ENCODE measurements at regions not wholly inside any gene's neighbourhood (a gene's known extent, or its start where the extent isn't known, plus 50 kb on each side); places are given as distances from the start of the nearest gene placed in this dataset.

DNA sequence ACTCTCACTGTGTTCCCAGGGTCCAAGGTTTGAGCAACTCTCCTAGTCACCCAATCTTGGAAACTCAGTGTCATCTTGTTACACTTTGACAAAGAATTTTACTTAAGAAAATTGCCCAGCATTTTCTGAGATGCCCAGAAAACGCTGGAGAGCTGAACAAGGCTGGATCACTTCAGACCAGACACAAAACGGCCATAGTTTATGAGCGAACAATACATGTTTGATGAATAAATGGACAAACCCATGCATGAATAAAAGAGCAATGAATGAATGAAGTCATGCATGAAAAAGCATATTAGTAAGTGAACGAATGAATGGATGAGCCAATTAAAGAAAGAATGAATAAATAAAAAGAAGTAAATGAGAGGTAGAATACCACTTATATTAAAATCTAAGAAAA is 103.8 kb downstream of the MATN1 start:
- H3K4me3 ChIP-seq (replicated peaks in 1 of 2; ENCODE audit: low read depth in 1 of 2, low read length in 2 of 2) = no peak overlapping the region
- ATAC-seq (no peak), DNase-seq (ENCODE audit: low read depth, low spot score) (no peak)
- RAD21 ChIA-PET (ENCODE audit: low non-redundant PET in 1 of 2, low total read pairs in 2 of 2, uncharacterized antibody in 2 of 2, unreplicated experiment in 2 of 2) = no interaction called here
- no TSS peak for BruUV-seq (replicated peaks)
- no peaks in the 10 kb centered on the region for H3K36me3 ChIP-seq (ENCODE audit: control insufficient read depth in 1 of 2, insufficient read depth in 2 of 2, low read length in 2 of 2)
- H3K9ac ChIP-seq (ENCODE audit: low read length) = no peak overlapping the region
- peaks cover 3 to 4% of the 10 kb centered on the region in 2 experiments; a peak in 1 of 4 replicates for H3K9me3 ChIP-seq (ENCODE audit: control insufficient read depth in 1 of 2, insufficient read depth in 1 of 2, low read depth in 1 of 2, low read length in 2 of 2)
- POLR2A ChIA-PET = no interaction called here
- TF ChIP-seq, protein P1, sequence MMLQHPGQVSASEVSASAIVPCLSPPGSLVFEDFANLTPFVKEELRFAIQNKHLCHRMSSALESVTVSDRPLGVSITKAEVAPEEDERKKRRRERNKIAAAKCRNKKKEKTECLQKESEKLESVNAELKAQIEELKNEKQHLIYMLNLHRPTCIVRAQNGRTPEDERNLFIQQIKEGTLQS (IDR thresholded peaks at IDR 0.05) = no peak
- no peak for TF ChIP-seq ZNF274 (IDR thresholded peaks at IDR 0.05; ENCODE audit: low read depth, low read length)
- TF ChIP-seq SIN3A (IDR thresholded peaks at IDR 0.05; ENCODE audit: low read depth) = no peak
- TF ChIP-seq SRF (IDR thresholded peaks at IDR 0.05; ENCODE audit: low read depth) = no peak
- TF ChIP-seq, protein P2, sequence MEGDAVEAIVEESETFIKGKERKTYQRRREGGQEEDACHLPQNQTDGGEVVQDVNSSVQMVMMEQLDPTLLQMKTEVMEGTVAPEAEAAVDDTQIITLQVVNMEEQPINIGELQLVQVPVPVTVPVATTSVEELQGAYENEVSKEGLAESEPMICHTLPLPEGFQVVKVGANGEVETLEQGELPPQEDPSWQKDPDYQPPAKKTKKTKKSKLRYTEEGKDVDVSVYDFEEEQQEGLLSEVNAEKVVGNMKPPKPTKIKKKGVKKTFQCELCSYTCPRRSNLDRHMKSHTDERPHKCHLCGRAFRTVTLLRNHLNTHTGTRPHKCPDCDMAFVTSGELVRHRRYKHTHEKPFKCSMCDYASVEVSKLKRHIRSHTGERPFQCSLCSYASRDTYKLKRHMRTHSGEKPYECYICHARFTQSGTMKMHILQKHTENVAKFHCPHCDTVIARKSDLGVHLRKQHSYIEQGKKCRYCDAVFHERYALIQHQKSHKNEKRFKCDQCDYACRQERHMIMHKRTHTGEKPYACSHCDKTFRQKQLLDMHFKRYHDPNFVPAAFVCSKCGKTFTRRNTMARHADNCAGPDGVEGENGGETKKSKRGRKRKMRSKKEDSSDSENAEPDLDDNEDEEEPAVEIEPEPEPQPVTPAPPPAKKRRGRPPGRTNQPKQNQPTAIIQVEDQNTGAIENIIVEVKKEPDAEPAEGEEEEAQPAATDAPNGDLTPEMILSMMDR (IDR thresholded peaks at IDR 0.05 in 2 of 3, conservative IDR thresholded peaks at IDR 0.05 in 1 of 3; ENCODE audit: borderline replicate concordance in 1 of 3, insufficient read depth in 1 of 3, low read depth in 2 of 3, low read length in 2 of 3) = no peak
- no peak for TF ChIP-seq CBX3 (IDR thresholded peaks at IDR 0.05; ENCODE audit: low read depth)
- TF ChIP-seq TCF7L2 (IDR thresholded peaks at IDR 0.05; ENCODE audit: borderline replicate concordance, extremely low read depth, insufficient read depth, insufficient read length) = no peak
- TF ChIP-seq, protein P3, sequence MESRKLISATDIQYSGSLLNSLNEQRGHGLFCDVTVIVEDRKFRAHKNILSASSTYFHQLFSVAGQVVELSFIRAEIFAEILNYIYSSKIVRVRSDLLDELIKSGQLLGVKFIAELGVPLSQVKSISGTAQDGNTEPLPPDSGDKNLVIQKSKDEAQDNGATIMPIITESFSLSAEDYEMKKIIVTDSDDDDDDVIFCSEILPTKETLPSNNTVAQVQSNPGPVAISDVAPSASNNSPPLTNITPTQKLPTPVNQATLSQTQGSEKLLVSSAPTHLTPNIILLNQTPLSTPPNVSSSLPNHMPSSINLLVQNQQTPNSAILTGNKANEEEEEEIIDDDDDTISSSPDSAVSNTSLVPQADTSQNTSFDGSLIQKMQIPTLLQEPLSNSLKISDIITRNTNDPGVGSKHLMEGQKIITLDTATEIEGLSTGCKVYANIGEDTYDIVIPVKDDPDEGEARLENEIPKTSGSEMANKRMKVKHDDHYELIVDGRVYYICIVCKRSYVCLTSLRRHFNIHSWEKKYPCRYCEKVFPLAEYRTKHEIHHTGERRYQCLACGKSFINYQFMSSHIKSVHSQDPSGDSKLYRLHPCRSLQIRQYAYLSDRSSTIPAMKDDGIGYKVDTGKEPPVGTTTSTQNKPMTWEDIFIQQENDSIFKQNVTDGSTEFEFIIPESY (IDR thresholded peaks at IDR 0.05; ENCODE audit: extremely low read depth, insufficient replicate concordance, low read length) = no peak
- TF ChIP-seq POLR2AphosphoS5 (IDR thresholded peaks at IDR 0.05; ENCODE audit: low read depth, low read length) = no peak
- no peak for TF ChIP-seq EGR1 (IDR thresholded peaks at IDR 0.05; ENCODE audit: low read depth)
- no peak overlapping the region for H3K27ac ChIP-seq (ENCODE audit: low read depth, low read length)
- no peaks in the 10 kb centered on the region for H3K9me2 ChIP-seq (ENCODE audit: insufficient read depth)
- intact Hi-C loops (cut with micrococcal nuclease) = no loop called here
- no peaks in the 10 kb centered on the region for H3K27me3 ChIP-seq (ENCODE audit: insufficient read depth, low read length)
- H4K20me1 ChIP-seq (ENCODE audit: insufficient read depth) = no peaks in the 10 kb centered on the region
- H3K4me1 ChIP-seq (ENCODE audit: control insufficient read depth in 1 of 2, insufficient read depth in 2 of 2, low read length in 2 of 2) = peaks cover 19 to 44% of the 10 kb centered on the region in 2 experiments
- CTCF ChIA-PET = no interaction called here
- no peak overlapping the region for H2AFZ ChIP-seq (ENCODE audit: low read depth, low read length, poor library complexity, severe bottlenecking)
- H3K79me2 ChIP-seq (ENCODE audit: insufficient read depth, low read length) = no peaks in the 10 kb centered on the region
- no peak overlapping the region for H3K4me2 ChIP-seq (ENCODE audit: low read length)

All from HCT116 (cell line).